GM04503 (cell line): ENCODE measurements at regions not wholly inside any gene's neighbourhood (a gene's known extent, or its start where the extent isn't known, plus 50 kb on each side); places are given as distances from the start of the nearest gene placed in this dataset.

ENCODE experiments used
- DNase-seq: peaks from one replicate; pipeline ENCODE4 v3.0.0-alpha.2; 2012; ENCODE audit warnings: low read depth

DNA sequence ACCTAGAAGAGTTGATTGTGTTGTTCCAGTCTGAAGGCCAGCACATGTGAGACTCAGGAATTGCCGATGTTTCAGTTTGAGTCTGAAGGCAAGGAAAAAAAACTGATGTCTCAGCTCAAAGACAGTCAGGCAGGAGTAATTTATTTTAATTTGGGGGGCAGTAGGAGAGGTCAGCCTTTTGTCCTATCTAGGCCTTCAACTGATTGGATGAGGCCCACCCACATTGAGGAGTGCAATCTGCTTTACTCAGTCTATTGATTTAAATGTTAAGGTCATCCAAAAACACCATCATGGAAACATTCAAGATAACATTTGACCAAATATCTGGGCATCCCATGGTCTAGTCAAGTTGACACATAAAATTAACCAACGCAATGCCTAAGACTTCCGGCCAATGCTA, 288.9 kb downstream of the CDK5RAP2 start:
- no peak for DNase-seq

DNA sequence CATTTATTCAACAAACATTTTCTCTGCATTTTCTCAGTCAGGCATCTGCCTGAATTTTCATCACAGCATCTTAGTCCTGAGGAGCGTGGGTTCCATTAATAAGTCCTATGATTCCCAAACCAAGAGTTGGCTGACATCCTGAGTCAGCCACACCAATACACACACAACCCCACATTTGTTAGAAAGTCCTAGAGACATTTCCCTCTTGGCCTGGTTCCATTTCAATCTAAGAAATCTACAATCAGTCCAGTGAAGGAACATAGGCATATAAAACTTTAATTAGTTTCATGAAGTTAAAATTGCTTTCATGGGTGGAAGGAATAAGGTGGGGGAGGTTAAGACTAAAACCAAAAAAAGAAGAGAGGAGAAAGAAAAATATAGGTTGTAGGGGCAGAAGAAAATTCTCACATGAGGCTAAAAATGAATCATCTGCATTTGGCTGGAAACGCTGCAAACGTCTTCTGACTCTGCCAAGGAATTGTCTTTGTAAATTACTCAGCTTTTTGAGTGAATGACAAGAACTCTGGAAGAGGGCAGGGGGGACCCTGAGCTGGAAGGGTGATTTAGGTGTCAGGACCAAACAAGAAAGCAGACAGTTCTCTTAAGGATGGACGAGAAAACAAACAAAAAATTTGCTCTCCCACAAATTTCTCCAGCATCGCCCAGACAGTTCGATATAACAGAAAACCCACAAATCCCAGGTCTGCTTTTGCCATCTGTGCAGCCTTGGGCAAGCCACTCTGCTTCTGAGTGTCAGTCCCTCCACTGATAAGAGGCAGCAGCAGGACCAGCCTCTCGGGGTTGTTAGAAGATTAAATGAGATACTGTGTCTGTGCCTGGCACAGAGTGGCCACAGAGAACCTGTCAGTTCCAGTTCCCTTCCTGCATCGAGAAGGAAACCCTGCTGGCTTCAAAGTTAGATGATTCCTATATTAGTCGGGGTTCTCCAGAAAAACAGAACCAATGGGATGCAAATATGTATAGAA, 289.7 kb downstream of the CDK5RAP2 start:
- DNase-seq: no peak

DNA sequence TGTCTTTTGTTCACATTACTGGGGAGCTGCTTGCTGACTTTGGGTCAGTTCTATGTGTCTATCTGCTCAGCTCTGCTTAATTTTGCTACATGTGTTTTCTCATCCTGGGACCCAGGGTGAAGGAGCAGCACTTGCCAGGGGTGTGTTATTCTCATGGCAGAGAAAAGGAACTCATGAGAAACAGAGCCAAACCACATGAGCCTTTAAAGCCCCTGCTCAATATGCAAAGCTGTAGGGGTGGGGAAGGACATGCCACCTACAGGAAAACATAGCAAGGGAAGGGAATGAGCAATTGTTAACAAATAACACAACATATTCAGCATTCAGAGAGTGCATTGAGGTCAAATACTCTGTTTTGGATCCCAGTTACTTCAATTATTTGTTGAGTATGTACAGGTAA, 290.9 kb downstream of the CDK5RAP2 start:
- DNase-seq: no peak

DNA sequence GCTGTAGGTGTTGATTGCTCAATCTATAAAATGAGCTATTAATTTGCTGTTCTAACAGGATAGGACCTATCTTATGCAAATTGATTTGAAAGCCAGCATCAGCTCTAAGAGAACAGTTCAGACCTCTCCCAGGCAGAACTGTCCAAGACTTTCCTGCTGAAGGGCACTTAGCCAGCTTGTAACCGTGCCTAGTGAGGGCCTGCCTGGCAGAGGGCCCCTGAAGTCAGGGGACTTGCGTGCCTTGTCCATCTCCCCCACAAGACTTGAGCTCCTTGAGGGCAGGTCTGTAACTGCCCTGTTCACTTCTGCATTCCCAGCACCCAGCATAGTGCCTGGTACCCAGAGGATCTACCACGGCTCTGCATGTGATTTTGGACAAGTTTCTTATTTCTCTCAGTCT, 293.4 kb downstream of the CDK5RAP2 start:
- no peak for DNase-seq

DNA sequence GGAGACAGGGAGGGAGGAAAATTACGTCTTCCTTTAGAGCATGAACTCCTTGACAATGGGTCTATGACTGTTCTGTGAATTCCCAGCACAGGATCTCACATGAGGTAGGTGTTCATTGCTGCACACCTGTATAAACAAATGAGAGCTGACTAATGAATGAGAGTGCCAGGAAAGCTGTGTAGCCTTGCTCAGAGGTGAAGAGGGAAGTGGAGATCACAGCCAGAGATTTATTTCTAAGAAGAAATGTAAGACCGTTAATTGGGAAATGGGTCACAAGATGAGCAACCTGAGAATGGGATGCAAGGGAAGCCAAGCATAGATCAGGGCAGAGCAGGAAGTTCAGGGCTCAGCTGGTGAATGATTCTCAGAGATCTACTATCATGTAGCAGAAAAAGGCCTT, 295.1 kb downstream of the CDK5RAP2 start:
- DNase-seq: no peak

DNA sequence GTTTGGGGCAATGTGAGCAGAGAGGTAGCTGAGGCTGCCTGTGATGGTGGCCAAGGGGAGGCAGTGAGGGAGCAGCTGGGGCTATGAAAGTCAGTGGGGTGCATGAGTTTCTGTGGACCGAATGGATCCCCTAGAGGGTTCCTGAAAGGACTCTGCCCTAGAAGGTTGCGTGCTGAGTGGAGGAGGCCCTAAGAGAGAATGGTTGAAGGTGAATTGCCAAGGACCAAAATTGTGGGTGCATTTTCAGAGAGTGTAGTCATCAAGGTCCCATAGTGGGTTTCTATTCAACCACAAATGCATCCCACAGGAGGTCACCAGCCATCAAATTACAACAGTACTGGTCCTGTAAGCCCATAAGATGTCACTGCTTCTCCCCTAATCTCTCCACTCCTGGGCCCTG, 298.3 kb downstream of the CDK5RAP2 start:
- DNase-seq: no peak

DNA sequence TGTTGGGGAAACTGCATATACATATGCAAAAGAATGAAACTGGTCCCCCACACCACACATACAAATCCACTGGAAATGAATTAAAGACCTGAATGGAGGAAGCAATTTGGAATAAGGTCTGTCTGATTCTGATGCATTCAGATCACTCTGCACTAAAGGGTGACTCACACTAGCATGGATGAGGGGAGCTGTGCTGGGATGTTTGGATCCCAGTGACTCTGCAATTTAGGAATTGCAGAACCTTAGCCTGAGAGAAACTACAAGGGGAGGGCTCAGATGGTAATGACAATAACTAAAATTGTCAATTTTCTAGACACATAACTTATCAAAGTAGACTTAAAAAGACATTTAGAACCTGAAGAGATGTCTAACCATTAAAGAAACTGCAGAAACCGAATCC, 312.0 kb downstream of the CDK5RAP2 start:
- DNase-seq: no peak

DNA sequence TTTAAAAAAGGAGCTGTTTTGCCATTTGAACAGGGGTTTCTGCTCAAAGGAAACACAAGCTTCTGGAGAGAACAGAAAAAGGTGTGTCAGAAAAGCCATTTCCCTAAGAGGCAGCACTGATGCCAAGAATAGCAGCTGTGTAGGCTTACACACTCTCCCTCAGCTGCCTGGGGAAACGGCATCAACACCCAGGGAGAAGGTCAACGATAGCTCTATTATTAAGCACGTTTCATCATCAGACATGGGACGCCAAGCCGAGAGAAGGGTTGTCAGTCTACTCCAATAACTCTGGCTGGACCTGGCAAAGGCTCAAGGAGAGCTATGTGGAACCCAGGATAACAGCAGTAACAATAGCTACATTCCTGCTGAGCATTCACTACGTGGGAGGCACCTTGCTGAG, 314.2 kb downstream of the CDK5RAP2 start:
- no peak for DNase-seq

DNA sequence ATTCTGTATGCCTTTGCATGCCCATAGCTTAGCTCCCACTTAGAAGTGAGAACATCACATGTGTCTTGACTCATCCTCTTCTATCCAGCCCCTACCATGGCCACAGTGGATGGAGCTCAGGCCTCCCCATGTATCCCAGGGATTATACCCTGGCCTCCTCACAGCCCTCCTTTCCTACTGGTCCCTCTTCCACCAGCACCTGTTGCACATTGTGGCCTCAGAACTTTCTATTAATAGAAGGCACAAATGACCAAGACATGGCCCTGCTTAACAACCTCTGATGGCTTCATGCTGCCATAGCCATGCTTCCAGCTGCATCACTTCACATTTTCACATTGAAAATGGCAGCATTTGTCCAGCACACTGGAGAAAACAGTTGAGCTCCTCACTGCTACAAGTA, 315.4 kb downstream of the CDK5RAP2 start:
- no peak for DNase-seq

DNA sequence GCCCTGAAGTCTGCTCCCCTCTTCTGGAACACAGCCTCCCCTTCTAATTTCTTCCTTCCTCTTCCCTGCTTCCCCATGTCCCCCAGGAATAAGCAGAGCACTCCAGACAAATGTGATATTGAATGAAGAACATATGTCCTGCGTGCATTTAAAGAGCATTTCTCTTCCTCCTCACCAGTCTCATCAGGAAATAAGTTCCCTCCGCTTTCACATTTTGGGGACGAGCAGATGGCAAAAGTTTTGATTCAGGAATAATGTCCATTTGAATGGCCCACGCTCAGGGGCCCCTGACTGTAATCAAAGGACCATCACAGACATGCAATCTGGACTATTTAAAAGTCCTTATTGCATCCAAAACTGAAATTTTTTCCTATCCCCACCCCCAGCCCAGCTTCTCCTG, 316.1 kb downstream of the CDK5RAP2 start:
- DNase-seq: no peak

DNA sequence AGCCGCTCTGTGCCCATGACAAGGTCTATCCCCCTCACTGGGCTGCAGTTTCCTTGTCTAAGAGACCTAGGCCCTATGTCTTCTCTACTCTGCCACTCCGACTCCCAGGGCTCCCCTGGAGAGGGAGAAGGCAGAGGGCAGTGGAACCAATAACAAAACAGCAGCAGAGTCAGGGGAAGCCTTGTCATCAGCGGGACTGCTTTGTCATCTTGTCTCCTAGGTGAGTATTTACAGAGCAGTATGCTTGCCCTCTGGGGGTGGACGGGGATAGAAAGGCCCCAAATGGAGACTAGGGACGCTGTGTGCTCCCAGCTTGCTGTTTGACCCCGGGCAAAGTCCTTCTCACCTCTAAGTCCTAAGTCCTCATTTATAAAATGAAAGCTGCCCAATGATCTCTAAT, 318.5 kb downstream of the CDK5RAP2 start:
- no peak for DNase-seq

DNA sequence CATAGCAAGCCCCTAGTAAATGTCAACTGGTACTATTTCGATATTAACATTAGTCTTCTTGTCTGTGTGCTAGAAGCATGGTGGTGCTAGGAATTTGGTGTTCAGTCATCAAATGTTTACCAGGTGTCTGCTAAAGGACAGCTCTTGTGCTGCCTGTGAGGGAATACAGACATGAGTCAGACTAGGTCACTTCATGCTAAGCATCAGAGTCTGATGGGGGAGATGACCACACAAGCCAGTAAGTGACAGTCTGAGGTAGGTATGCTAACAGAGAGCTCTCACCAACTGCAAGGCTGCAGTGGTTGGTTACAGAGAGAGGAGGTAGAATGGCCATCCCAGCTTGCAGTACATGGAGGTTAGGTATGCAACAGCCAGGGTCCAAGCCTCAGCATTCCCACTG, 320.9 kb downstream of the CDK5RAP2 start:
- DNase-seq: no peak

DNA sequence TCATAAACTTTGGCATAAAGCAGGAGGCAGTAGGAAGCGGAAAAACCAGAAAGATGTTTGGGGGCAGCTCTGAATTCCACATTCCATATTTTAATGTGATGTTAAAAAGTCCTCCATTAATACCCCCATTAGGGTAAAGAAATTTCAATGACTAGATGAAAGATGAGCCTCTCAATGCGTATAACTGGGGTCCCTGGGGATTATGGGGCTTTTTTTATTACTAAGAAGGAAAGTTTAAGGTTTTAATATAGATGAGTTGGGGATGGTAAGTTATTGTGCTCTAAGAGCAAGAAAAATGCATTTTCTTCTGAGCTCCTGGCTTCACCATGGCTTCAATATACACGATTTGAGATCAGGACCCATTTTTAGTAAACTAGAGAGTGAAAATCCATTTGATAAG, 321.9 kb downstream of the CDK5RAP2 start:
- DNase-seq: no peak

DNA sequence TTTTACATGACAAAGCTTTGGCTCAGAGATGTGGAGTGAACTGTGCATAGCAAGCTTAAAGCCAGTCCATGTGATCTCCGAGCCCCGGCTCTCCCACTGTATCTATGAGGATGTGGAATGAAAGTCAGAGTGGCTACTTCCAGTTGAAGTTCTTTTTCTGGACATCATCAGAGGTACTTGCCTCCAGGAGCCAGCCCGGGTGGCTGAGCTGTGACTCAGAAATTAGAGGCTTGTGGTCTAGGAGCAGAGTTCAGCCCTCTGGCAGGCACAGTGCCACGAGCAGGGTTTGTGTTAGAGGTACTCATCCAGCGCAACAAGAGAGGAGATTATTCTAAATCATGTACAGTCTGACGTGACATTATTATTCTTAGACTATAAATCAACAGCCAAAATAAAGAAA, 322.5 kb downstream of the CDK5RAP2 start:
- no peak for DNase-seq

DNA sequence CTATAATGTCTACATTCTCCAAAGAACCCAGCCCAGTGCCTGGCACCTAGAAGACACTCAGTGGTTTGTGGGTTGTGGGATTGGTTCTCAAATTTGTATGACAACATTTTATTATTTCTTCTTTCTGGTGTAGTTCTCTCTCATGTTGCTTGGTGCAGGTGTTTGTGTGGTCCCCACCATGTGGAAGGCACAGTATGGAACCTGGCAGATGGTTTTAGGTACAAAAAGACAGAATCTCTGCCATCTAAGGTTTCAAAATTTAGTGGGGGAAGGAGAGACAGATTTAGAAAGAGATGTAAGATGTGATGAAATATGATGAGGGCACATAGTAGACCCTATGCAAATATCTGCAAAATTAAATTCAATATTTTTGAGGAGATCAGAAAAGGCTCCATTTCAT, 323.8 kb downstream of the CDK5RAP2 start:
- DNase-seq: no peak

DNA sequence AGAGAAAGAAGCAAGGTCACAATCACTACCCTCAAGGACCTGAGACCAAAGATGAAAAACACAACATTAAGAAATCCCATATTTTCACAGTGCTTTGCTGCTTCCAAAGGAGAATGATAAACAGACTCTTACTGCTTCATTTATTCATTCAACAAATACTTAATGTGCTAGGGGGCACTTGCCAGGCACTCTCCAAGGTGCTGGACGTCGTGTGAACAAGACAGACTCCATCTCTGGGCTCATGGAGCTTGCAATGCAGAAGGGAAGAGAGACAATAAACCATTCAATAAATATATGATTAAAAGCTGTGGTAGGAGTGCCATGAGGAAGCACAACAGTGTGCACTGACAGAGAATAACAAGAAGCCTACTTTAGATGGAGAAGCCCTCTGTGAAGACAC, 327.7 kb downstream of the CDK5RAP2 start:
- DNase-seq: no peak

DNA sequence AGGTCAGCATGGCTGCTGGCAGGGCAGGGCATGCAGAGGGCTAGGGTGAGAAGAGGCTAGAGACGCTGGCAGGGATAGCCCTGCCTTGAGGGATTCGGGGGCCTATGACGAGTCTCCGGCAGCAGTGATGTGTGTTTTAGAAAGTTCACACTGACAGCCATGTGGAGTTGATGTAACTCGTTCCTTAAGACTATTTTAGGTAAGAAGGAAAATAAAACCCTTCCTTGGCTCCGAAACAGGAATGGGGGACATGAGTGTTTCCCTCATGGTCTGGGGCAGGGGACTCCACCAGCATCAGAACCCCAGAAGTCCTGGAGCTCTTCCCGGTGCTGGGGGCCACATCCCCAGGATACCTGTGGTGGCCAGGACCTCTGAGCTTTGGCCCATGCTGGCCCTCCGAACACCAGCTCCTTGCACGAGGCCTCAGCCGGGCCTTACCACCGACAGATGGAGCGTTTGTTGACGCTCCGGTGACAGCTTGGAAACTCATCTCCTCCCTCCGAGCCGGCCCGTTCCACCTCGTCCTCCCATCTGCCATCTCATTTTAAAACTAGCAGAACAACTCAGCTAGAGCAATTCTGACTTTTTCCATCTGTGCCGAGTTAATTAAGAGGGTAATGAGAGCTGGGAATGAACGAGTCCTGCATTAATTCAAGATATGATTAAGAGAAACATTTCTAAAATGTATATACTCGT, 337.7 kb downstream of the CDK5RAP2 start:
- no peak for DNase-seq

DNA sequence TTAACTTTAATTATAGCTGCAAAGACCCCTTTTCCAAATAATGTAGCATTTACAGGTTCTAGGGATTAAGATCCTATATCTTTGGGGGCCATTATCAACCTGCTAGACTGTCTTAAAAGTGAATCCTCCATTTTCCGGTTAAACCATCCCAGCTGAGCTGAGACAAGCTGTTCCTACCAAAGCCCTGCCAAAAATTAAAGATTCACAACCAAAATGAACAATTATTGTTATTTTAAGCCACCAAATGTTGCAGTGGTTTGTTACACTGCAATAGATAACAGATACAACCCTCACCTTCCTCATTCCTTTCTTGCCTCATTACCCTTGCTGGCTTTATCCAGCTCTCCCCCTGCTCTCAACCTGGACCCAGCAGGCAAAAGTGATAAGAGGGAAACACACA, 343.4 kb downstream of the CDK5RAP2 start:
- no peak for DNase-seq

DNA sequence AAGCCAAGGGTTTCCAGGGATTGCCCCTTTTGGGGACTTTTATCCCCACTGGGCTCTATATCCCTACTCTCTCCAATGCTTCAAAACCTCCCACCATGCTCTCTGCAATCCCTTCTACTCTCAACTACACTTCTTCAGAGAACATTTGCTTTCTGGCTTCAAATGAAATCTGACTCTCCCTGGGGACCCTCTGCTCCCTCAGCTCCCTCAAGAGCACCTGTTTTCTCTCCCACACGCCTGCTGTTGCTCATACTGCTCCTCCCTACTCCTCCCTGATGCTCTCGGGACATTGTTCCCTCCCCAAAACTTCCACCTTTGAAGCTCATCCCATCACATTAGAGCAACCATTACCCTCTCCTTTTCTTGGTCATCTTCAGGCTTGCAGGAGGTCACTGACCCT, 344.9 kb downstream of the CDK5RAP2 start:
- DNase-seq: no peak

DNA sequence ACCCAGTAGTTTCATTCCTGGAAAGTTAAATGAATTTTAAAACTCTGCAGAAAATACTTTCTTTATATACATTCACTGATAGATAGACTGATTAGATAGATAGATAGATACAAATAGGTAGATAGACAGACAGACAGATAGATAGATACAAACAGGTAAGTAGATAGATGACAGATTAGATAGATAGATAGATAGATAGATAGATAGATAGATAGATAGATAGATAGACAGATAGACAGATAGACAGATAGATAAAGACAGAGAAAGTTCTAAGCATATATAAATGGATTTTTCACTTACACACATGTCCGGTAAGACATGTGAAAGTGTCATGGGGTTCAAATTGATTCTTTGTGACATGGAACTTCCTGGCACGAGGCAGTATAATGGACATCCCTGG, 349.7 kb downstream of the CDK5RAP2 start:
- DNase-seq: no peak

DNA sequence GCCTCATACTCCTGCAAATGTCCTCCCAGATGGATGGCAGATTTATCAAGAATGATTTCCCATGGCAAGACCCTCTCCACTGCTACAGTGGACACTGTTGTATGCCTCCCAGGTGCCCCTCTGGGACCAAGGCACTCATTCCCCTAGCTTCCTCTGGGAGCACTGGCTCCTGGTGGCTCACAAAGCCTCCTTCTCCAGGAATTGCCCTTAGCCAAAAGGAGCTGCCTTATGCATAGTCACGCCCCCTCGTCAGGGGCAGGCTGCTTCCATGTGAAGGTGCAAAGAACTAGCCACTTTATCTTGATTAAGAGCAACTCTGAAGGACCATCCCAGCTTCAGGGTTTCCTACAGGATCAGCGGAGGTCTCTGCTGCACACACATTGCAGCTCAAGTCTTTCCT, 358.1 kb downstream of the CDK5RAP2 start:
- no peak for DNase-seq

DNA sequence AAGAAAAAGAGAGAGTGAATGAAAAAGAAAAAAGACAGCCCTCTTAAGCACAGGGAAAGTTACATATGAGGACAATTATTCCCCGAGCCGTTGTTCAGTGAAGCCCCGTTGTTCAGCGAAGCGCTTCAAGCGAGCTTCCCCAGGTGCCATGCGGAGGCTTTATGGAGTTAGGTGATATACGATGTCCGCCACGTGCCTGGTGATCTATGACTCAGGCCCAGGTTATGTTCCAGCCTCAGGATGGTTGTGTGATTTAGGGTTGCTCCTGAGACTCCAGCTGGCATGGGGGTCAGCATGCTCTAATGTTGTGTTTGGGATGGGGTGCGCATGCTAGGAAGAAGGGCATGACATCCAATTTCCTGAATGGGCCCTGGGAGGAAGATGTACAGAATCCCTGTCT, 365.6 kb downstream of the CDK5RAP2 start:
- DNase-seq: no peak

DNA sequence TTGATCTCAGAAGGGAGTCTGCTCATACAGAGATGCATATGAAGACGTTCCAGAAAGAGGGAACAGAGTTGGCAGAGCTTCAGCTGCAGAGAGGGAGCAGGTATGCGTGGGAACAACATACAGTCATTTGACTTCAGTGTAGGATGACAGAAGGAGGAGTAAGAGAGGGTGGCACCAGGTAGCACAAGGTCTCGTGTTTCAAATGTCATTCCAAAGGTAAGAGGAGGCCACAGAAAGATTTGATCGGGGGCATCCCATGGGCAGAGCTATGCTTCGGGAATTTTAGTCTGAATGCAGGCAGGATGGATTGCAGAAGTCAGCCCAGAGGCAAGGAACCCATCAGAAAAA, 367.1 kb downstream of the CDK5RAP2 start:
- no peak for DNase-seq
